Caki2 (cell line): ENCODE measurements at regions not wholly inside any gene's neighbourhood (a gene's known extent, or its start where the extent isn't known, plus 50 kb on each side); places are given as distances from the start of the nearest gene placed in this dataset.
A peak's percentile ranks its signal among the peaks of the same experiment; 100 is the strongest.
"Not testable (repeated sequence)": the region's sequence is repeated elsewhere in the genome, so short reads cannot be mapped to it uniquely, and the experiment has no call there.

Experiments used
- DNase-seq: peaks from one replicate; pipeline ENCODE4 v3.0.0-alpha.2; 2015; ENCODE audit warnings: low read depth
- in situ Hi-C: cut with HindIII; loops from 2 replicates; pipeline ENCODE4 v1.10.0; 2016; ENCODE audit warnings: low sequenced_read_pairs, low pct_unique_long_range_greater_than_20kb, mixed read lengths

DNA sequence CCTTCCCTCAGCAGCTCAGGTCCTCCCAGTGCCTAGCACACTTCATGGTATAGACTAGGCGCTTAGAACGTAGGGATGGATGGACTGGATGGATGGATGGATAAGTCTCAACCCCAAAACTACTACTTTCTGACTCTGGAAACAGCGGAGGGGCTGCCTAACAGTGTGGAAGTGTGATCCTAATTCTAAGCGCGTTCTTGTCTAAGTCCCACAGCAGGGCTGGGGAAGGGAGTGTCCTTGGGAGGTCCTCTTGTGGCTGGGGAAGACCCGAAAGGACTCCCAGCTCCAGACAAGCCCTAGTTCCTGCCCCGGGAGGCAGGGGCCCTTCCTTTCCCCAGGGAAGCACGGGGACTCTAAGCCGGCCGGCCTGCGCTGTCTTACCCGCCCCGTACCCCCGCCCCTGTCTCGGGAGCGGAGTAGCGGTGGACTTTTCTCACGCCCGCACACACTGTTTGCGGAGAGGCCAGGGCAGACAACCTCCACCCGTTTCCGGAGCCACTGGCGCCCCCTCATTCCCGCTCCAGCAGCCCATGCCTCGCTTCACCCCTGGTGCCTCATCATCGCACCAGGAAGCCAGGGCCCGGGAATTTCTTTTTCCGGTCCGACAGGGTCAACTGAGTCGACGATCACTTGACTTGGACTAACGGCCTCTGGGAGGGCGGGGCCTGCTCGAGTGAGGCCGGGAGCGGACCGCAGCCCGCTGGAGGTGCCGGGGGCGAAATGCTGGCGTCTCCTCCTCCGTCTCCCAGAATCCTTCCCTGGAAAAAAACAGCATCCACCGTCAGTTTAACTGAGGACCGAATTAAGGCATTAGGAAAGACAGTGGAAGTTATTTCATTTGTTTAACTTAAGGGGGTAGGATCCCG is 133.3 kb downstream of the TBC1D2B start:
- in situ Hi-C loops: no loop called here
- peak; percentile 70 for DNase-seq

- in situ Hi-C loops: no loop called here
- DNase-seq: no peak
Measured at GRCh38 chr15:77942611-77943211, 134.8 kb downstream of the TBC1D2B start.

GRCh38 chr15:77941090-77941827 is 136.3 kb downstream of the TBC1D2B start:
- DNase-seq, in situ Hi-C loops: not testable (repeated sequence)

GRCh38 chr15:77940381-77940947 is 137.0 kb downstream of the TBC1D2B start:
- no peak for DNase-seq
- in situ Hi-C loops: no loop called here

DNA sequence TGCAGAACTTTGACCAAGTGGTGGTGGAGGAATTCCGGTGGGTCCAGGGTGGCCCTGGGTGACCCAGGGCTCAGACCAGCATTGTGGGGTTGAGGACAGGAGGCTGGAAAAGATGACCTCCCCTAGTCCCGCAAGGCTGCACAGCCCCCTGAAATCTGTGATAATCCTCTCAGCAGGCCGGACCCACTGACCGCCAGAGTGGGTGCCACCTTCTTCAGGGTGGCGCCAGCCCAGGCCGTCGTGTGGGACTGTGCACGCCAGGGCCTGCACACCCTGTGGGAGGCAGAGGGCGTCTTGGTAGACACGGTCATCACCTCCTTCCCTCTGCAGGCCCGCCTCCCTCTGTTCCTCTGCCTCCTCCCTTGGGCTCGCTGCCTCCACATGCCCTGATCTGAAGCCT is 137.7 kb downstream of the TBC1D2B start:
- in situ Hi-C loops: no loop called here
- DNase-seq: no peak

GRCh38 chr15:77939026-77939425 is 138.5 kb downstream of the TBC1D2B start:
- DNase-seq: not testable (repeated sequence)

DNA sequence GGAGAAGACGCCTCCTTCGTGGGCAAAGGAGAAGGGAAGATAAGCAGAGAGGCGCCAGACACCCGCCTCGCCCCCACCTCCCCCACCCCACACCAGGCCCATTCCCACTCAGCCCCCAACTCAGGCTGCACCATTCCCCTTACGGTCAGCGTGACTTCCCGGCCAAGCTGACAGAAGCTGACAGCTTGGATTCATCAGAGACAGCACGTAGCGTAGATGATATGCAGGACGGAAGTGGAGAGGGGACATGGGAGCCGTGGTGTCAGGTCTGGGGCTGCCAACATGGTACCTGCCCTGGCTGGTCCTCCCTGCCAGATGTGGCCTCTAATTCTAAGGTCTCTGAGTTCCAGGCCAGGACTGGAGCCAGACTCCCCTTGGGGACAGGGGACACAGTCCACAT is 139.0 kb downstream of the TBC1D2B start:
- DNase-seq, in situ Hi-C loops: not testable (repeated sequence)

More at GRCh38 chr15:77939026-77939425, 138.5 kb downstream of the TBC1D2B start:
- in situ Hi-C loops: not testable (repeated sequence)

DNA sequence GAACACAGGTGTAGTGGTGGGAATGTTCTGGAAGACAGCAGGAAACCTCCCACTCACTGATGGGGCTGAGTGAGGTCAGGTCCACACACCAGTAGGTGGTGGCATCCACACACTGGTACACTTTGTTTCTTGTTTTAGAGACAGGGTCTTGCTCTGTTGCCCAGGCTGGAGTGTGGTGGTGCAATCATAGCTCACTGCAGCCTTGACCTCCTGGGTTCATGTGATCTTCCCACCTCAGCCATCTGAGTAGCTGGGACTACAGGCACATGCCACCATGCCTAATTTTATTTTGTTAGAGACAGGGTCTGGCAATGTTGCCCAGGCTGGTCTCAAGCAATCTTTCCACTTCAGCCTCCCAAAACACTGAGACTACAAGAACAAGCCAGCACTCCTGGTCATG is 140.9 kb downstream of the TBC1D2B start:
- DNase-seq, in situ Hi-C loops: not testable (repeated sequence)

GRCh38 chr15:77934516-77934915 is 143.0 kb downstream of the TBC1D2B start:
- in situ Hi-C loops: not testable (repeated sequence)

DNA sequence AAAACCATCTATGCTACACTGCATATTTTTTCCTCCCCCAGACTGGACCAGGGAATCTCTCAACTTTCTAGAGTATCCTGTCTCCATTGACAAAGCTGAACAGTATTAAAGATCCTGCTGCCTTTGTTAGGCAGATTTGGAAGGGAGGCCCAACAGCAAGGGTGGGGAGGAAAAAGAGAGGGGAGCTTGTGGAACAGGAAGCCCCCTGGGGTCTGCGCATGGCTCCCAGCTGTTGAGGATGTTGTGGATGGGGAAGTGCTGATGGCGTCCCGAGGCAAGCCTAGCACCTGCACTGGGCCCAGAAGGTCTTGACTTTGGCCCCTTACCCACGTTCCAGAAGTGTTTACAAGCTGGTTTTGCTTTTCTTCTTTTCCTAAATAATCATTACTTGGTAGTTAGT is 146.6 kb downstream of the TBC1D2B start:
- DNase-seq, in situ Hi-C loops: not testable (repeated sequence)

More at GRCh38 chr15:77934516-77934915, 143.0 kb downstream of the TBC1D2B start:
- DNase-seq: not testable (repeated sequence)

DNA sequence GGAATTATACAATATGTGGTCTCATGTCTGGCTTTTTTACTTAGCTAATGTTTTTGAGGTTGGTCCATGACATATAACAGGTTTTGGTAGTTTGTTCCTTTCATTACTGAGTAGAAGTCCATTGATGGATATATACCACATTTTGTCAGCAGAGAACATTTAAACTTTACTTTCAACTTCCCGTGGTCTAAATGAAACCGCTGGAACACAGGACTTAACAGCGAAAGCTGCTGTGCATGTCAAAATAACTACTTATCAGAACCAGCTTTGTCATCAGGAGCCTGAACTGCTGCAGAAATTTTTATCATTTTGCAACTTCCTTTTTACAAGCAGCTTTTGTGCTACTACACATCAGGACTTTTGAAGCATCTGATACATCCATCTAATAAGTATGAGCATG is 147.0 kb downstream of the TBC1D2B start:
- DNase-seq, in situ Hi-C loops: not testable (repeated sequence)

- DNase-seq: peak; percentile 80
- in situ Hi-C loops: not testable (repeated sequence)
Measured at GRCh38 chr15:77926789-77927188, 150.7 kb downstream of the TBC1D2B start.

GRCh38 chr15:77926296-77926695 is 151.2 kb downstream of the TBC1D2B start:
- in situ Hi-C loops, DNase-seq: not testable (repeated sequence)

GRCh38 chr15:77925101-77925500 is 152.4 kb downstream of the TBC1D2B start:
- in situ Hi-C loops, DNase-seq: not testable (repeated sequence)

DNA sequence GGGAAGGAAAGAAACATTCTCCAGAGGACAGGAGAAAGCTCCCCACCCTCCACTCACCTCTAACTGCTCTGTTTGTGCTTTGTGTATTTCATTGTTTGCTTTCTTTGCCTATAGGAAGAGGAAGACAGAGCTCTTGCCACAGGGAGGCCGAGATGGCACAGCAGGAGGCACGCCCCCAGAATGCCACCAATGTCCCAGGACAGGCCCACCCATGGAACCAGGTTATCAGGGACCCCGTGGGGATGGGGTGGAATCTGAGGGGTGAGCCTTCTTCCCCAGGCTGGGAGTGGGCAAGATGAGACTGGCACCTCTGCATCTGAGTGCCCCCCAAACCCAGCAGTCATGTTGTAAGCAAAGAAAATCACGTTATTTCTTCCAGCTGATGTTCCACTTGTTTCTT is 155.8 kb downstream of the TBC1D2B start:
- in situ Hi-C loops: no loop called here
- DNase-seq: no peak

- in situ Hi-C loops, DNase-seq: not testable (repeated sequence)
Measured at GRCh38 chr15:77916966-77917635, 160.4 kb downstream of the TBC1D2B start.

- in situ Hi-C loops, DNase-seq: not testable (repeated sequence)
Measured at GRCh38 chr15:77915961-77916330, 161.6 kb downstream of the TBC1D2B start.
